ENCODE measurements at regions not wholly inside any gene's neighbourhood (a gene's known extent, or its start where the extent isn't known, plus 50 kb on each side); places are given as distances from the start of the nearest gene placed in this dataset.

GRCh38 chr16:79915761-79916160 lies 315.2 kb upstream of the MAF start:
- no peak for DNase-seq

GRCh38 chr16:79914961-79915720 lies 314.6 kb upstream of the MAF start:
- no peak for DNase-seq

GRCh38 chr16:79912592-79913310 lies 312.2 kb upstream of the MAF start:
- no peak for DNase-seq

GRCh38 chr16:79911660-79912059 lies 311.1 kb upstream of the MAF start:
- no peak for DNase-seq

- DNase-seq: no peak
These were observed 309.0 kb upstream of the MAF start for GRCh38 chr16:79909571-79909970.

GRCh38 chr16:79903471-79903870 lies 302.9 kb upstream of the MAF start:
- DNase-seq: no peak

GRCh38 chr16:79902351-79902750 lies 301.8 kb upstream of the MAF start:
- DNase-seq: no peak

- DNase-seq: no peak
These were observed 301.0 kb upstream of the MAF start for GRCh38 chr16:79901522-79901921.

- no peak for DNase-seq
These were observed 299.2 kb upstream of the MAF start for GRCh38 chr16:79899716-79900115.

- DNase-seq: no peak
These were observed 298.8 kb upstream of the MAF start for GRCh38 chr16:79899316-79899715.

- DNase-seq: no peak
These were observed 298.2 kb upstream of the MAF start for GRCh38 chr16:79898703-79899102.

GRCh38 chr16:79897453-79898146 lies 297.1 kb upstream of the MAF start:
- DNase-seq: no peak

GRCh38 chr16:79897104-79897452 lies 296.5 kb upstream of the MAF start:
- DNase-seq: no peak

GRCh38 chr16:79895917-79896203 lies 295.3 kb upstream of the MAF start:
- no peak for DNase-seq

- no peak for DNase-seq
These were observed 294.7 kb upstream of the MAF start for GRCh38 chr16:79895053-79895916.

- DNase-seq: no peak
These were observed 292.9 kb upstream of the MAF start for GRCh38 chr16:79893445-79893844.

- DNase-seq: no peak
These were observed 291.7 kb upstream of the MAF start for GRCh38 chr16:79892278-79892677.

GRCh38 chr16:79891458-79891857 lies 290.9 kb upstream of the MAF start:
- no peak for DNase-seq

- DNase-seq: no peak
These were observed 287.3 kb upstream of the MAF start for GRCh38 chr16:79887541-79888540.

GRCh38 chr16:79885320-79885719 lies 284.8 kb upstream of the MAF start:
- DNase-seq: no peak

GRCh38 chr16:79883494-79883893 lies 283.0 kb upstream of the MAF start:
- no peak for DNase-seq
